ENCODE measurements at regions not wholly inside any gene's neighbourhood (a gene's known extent, or its start where the extent isn't known, plus 50 kb on each side); places are given as distances from the start of the nearest gene placed in this dataset.

DNA sequence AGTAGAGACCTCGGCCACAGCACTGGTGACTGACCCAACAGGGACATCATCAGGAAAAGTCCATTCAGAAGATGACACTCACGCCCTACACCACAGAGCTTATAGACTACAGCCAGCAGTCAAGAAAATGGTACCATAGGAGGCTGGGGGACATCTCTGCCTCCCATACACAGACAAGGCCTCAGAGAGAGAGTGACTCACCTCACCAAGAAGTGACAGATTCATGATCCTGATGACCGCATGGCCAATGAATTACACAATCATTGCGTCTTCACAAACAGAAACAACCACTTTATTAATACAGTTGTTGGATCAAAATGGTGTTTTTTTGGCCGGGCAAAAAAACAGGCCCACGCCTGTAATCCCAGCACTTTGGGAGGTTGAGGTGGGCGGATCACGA lies 260.8 kb upstream of the TSHZ3 start:
- DNase-seq = no peak

DNA sequence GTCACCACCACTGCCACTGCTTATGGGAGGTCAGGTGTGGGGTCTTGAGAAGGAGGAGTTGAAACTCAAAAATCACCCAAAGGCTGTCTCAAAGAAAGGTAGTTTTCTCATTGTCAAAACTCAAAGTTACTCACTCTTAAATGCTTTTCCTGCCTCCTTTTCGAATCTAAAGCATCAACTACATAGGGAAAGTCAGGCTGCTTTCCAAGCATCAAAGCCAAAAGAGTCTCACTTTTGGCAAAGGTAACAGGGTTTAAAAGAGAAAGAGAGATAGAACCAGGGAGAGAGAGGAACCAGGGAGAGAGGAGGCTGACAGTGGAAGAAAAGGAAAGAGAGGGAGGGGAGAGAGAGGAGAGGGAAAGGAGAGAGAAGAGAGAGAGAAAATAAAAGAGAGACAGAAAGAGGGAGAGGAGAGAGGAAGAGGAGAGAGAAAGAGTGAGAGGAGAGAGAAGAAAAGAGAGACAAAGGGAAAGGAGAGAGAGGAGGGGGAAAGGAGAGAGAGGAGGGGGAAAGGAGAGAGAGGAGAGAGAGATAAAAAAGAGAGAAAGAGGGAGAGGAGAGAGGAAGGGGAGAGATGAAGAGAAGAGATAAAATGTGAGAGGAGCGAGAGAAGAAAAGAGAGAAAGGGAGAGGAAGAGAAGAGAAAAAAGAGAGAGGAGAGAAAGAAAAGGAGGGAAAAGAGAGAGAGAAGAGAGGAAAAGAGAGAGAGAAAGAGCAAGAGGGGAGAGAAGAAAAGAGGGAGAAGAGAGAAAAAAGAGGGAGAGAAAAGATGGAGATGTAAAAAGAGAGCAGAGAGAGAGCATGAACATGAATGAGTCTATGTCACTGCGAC lies 262.0 kb upstream of the TSHZ3 start:
- no peak for DNase-seq

GRCh38 chr19:31612873-31613272 lies 263.6 kb upstream of the TSHZ3 start:
- no peak for DNase-seq

- DNase-seq = no peak
Measured at GRCh38 chr19:31613683-31614219, 264.5 kb upstream of the TSHZ3 start.

GRCh38 chr19:31616031-31616430 lies 266.8 kb upstream of the TSHZ3 start:
- DNase-seq = no peak

DNA sequence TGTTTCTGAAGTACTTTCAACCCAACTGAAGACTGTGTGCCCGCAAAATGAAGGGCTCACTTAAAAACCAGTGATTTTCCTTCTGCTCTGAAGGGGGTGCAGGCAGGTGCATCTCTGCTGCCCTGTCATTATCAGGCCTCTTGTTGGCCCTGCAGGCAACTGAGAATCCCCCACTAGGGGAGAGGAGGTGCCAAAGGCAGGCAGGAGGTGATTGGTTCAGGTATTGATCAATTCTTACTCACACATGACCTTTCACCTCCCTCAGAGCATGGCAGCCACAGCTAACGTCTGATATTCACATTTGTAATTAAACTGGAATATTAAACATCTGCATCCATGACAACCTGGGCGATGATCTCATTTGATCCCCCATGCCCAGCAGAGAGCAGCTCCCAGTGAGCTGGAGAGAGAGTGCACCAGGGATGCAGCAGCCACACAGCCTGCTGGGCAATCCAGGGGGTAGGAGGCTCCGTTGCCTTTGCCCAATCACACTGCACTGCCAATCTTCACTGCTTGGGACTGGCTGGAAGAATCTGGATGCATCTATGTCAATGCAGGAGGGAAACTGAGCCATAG lies 267.9 kb upstream of the TSHZ3 start:
- DNase-seq = no peak

- DNase-seq = no peak
Measured at GRCh38 chr19:31625056-31625455, 275.8 kb upstream of the TSHZ3 start.

- DNase-seq = no peak
Measured at GRCh38 chr19:31625575-31625974, 276.3 kb upstream of the TSHZ3 start.

DNA sequence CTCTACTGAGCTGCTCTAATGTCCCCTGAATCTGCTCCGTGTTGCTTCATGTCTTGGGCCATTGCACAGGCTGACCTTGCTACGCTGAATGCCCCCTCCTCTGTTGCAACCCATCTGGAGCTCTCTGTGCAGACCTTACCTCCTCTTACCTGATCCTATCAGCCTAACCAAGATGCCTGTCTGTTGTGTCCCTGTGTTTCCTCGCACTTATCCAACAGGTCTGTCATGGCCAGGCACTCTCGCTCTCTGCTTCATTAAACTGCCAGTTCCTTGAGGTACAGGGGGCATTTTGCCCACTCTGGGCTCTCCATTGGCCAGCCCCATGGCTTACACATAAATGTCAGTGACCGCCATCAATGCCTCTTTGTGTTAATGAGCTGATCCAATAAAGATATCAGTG lies 277.7 kb upstream of the TSHZ3 start:
- DNase-seq = no peak

- no peak for DNase-seq
Measured at GRCh38 chr19:31627620-31628365, 278.6 kb upstream of the TSHZ3 start.

DNA sequence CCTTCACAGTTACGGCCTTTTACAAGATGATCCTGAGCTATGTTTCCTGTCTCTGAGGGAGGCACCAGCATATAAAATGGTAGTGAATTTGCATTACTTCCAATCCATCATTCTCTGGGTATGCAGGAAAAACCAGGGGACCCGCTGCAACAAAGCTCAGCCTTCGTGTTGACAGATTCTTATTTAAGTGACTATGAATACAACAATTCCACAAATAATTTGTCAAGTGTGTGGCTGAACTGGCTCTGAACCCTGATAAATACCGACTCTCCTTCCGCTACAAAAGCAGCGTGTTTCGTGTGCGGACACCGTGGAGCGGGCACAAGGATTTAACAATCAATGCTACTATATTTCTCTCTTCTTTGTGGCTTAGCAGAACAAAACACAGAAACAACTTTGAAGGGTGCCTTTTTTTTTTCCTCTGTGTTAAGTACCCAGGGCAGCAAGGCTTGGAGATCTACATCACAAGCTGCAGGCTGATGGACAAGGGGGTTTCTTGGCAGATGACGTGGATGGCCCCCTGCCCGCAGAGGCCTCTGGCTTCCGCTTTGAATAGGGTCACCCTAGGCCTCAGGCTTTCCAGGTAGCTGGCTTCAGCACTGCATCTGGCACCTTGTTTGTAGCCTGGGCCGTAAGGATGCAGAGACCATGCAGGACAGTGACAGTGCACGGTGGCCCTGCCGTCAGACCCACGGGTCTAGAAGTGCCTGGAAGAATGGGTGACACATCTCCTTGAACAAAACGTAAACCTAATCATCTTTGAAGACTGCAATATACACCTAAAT lies 280.5 kb upstream of the TSHZ3 start:
- DNase-seq = no peak

DNA sequence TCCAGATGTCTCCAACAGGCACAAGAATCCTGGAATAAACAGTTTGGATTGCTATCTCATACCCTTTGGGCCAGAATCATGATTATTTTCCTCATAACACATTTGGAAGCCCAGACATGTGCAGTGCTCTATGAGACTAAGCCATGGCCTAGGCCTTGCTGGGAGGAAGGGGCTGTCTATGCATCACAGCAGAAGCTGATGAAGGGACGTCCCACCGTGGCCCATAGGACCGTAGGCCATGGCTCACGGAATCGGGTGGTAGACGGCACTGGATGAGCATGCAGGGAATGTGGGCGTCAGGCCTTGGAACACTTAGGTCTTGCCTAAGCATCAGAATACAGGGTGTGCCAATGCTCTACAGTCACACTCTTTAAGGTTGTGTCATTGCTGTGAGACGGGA lies 283.8 kb upstream of the TSHZ3 start:
- DNase-seq = no peak

- no peak for DNase-seq
Measured at GRCh38 chr19:31639306-31639705, 290.1 kb upstream of the TSHZ3 start.

- DNase-seq = no peak
Measured at GRCh38 chr19:31641591-31641990, 292.4 kb upstream of the TSHZ3 start.

- DNase-seq = no peak
Measured at GRCh38 chr19:31648347-31648746, 299.1 kb upstream of the TSHZ3 start.

GRCh38 chr19:31656507-31656906 lies 307.3 kb upstream of the TSHZ3 start:
- DNase-seq = no peak

DNA sequence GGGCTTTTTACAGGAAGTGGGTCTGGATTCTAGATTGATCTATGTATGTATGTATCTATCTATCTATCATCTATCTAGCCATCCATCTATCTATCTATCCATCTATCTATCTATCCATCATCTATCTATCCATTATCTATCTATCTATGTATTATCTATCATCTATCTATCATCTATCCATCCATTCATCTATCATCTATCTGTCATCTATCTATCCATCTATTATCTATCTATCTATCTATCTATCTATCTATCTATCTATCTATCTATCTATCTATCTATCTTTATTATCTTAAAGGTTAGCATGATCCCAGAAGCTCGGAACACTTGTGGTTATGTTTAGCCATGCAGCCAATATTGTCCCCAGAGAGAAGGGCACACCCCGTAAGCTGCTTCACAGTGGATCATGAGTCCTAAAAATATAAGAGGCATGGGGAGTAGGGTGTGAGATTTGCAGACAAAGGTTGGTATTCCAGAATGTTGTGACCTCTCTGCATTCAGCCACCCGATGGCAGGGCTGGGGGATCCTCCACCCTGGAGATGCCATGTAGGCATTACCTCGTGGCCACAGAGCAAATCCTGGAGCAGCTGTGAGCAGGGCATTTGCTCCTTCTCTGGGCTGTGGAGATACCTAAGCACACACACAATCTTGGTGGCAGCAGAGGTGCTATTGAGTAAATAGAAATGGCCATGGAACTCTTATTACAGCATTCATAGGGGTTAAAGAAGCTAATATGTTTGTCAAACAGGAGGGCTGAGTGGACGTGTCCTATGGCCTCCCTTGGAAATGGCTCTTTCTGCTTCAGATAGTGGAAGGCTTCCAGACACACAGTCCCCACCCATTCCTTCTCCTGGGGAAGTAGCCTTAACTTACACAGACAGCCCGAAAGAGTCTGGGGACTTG lies 310.0 kb upstream of the TSHZ3 start:
- DNase-seq = no peak

DNA sequence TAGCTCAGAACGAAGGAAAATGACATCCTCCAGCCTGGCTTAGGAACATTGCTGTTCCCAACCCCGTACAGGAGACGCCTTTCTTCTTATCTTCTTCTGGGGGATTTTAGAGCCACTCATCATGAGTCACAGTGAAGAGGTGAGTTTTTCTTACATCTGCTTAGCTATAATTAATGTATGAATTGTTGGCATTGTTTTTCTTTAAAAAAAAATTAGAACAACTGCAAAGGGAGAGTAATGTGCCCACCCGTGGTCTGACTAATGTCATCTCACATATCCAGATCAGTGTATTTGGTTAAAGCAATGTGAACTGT lies 310.6 kb upstream of the TSHZ3 start:
- DNase-seq = no peak

DNA sequence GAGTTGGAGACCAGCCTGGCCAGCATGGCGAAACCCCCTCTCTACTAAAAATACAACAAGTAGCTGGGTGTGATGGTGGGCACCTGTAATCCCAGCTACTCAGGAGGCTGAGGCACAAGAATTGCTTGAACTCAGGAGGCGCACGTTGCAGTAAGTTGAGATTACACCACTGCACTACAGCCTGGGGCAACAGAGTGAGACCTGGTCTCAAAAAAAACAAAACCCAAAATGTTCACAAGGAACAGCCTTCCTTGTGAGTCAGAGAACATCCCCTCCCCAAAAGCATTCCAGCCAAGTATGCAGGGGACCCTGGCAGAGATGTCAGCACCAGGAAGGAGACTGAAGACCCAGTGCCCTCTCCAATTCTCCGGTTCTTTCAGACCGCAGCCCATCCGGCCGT lies 314.9 kb upstream of the TSHZ3 start:
- no peak for DNase-seq

DNA sequence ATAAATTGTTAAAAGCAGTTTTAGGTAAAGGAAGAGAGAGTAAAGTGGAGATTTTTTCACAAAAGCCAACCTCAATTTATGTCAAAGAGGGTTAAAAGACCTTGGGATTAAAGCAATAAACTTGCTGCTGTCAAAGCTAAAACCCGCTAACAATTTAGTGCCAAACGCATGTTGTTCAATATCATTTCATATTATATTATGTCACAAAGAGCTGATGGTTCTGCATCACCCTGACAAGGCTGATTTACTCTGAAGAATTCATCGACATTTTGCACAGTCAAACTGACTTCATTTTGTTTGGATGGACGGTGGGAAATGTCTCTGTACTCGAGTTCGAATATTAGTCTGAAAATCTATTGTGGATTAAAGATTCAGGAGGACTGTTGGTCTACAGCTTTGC lies 315.8 kb upstream of the TSHZ3 start:
- no peak for DNase-seq

DNA sequence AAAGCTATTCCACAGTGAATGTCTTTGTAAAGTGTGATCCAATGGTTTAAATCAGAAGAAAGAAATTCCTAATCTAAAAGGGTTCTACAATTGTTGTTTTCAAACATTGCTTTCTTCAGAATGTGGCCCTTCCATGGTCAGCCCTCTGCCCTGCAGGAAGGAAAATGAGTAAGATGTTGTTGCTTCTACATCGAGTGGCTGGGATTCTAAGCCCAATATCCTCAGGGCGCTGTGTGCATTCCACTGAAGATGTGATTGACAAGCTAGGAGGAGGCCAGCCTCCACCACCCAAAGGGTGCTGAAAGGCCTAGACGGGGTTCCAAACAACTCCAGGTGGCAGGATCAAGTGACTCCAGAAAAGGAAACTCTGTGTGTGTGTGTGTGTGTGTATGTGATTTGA lies 316.9 kb upstream of the TSHZ3 start:
- DNase-seq = no peak

GRCh38 chr19:31667106-31667505 lies 317.9 kb upstream of the TSHZ3 start:
- DNase-seq = no peak
